Keratinocyte (primary cell): ENCODE measurements at regions not wholly inside any gene's neighbourhood (a gene's known extent, or its start where the extent isn't known, plus 50 kb on each side); places are given as distances from the start of the nearest gene placed in this dataset.

Source experiments
- EZH2 ChIP-seq: IDR thresholded peaks from one replicate; pipeline ENCODE4 v1.6.1; 2012; ENCODE audit warnings: inconsistent platforms, mild to moderate bottlenecking, low read length, moderate library complexity
- TF ChIP-seq, protein P1 (sequence below), 3 experiments: IDR thresholded peaks in 1 of 3; conservative IDR thresholded peaks in 1 of 3; optimal IDR thresholded peaks in 1 of 3; 2 replicates in 2 of 3; 3 replicates in 1 of 3; pipeline versions ENCODE3 to v1.5.1; 2011; ENCODE audit warnings: low read length in 3 of 3, mild to moderate bottlenecking in 3 of 3, moderate library complexity in 2 of 3, control low read depth in 1 of 3, inconsistent platforms in 1 of 3; ENCODE audit not compliant: insufficient read depth in 2 of 3; ENCODE audit errors: extremely low read depth in 1 of 3

DNA sequence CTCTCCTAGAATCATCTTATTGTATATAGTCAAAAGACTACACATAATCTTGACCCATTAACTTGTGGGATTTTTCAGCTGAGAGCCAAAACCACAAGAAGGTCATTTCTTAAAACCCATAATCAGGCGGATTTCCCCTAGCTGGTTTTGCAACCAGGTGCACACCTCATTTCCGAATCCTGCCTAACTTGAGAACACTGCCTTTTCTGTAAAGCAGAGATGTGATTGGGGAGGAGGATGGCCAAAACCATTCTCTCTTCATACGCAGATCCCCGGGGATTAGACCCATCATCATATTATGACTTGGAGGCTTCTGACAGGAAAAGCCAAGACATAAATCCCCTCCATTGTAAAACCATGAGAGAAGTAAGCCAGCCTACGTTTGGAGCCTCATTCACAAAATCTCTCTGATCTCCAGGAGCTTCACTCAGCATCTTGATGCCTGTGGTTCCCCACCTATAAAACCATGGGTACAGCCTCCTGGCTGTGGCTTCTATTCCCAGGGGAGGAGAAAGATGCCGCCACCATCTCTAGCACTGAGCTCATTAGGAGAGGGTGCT is 191.3 kb downstream of the KIF18A start:
- TF ChIP-seq, protein P1, sequence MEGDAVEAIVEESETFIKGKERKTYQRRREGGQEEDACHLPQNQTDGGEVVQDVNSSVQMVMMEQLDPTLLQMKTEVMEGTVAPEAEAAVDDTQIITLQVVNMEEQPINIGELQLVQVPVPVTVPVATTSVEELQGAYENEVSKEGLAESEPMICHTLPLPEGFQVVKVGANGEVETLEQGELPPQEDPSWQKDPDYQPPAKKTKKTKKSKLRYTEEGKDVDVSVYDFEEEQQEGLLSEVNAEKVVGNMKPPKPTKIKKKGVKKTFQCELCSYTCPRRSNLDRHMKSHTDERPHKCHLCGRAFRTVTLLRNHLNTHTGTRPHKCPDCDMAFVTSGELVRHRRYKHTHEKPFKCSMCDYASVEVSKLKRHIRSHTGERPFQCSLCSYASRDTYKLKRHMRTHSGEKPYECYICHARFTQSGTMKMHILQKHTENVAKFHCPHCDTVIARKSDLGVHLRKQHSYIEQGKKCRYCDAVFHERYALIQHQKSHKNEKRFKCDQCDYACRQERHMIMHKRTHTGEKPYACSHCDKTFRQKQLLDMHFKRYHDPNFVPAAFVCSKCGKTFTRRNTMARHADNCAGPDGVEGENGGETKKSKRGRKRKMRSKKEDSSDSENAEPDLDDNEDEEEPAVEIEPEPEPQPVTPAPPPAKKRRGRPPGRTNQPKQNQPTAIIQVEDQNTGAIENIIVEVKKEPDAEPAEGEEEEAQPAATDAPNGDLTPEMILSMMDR (optimal IDR thresholded peaks at IDR 0.05 in 1 of 3, IDR thresholded peaks at IDR 0.05 in 1 of 3, conservative IDR thresholded peaks at IDR 0.05 in 1 of 3; ENCODE audit: extremely low read depth in 1 of 3, insufficient read depth in 2 of 3, low read length in 3 of 3): no peak
- TF ChIP-seq EZH2: no peak
